Neural cell (in vitro differentiated cells): ENCODE measurements at regions not wholly inside any gene's neighbourhood (a gene's known extent, or its start where the extent isn't known, plus 50 kb on each side); places are given as distances from the start of the nearest gene placed in this dataset.

ENCODE experiments used
- EP300 ChIP-seq: fragments of 450-650 bp; conservative IDR thresholded peaks from 2 replicates; pipeline ENCODE4 v1.6.1; 2014; ENCODE audit warnings: antibody characterized with exemption, mild to moderate bottlenecking, moderate library complexity; ENCODE audit not compliant: poor library complexity, severe bottlenecking
- POLR2AphosphoS5 ChIP-seq: IDR thresholded peaks from 2 replicates; pipeline ENCODE4 v1.6.1; 2012
- RAD21 ChIP-seq: fragments of 450-650 bp; conservative IDR thresholded peaks from 2 replicates; pipeline ENCODE4 v1.6.1; 2014; ENCODE audit warnings: antibody characterized with exemption, mild to moderate bottlenecking, moderate library complexity
- TF ChIP-seq, protein P1 (sequence below): IDR thresholded peaks from 2 replicates; pipeline ENCODE4 v1.6.1; 2012; ENCODE audit warnings: borderline replicate concordance
- TF ChIP-seq, protein P2 (sequence below): fragments of 450-650 bp; IDR thresholded peaks from 2 replicates; pipeline ENCODE4 v1.5.1; 2014; ENCODE audit warnings: antibody characterized with exemption, mild to moderate bottlenecking, moderate library complexity; ENCODE audit not compliant: poor library complexity, severe bottlenecking

DNA sequence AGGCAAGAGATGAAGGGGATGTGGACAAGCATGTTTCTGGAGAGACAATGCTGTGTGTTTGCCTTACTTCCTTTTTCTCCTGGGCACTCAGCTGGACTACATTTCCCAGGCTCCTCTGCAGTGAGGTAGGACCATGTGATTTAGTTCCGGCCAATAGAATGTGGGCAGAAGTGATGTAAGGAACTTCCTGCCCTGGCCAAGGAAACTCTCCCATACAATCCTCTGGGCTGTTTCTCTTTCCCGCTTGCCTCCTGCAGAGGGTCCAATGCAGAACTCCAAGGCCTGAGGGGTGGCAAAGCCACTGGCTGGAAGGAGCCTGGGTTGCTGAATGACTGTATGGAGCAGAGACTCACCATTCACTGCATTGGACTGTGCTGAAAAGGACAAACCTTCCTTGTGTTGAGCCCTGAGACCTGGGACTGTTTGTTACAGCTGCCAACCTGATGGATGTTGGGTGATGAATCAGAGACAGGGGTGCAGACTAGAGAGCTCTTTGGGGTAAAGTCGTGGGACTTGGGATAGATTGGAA lies 82.7 kb upstream of the SLC6A6 start:
- TF ChIP-seq, protein P1, sequence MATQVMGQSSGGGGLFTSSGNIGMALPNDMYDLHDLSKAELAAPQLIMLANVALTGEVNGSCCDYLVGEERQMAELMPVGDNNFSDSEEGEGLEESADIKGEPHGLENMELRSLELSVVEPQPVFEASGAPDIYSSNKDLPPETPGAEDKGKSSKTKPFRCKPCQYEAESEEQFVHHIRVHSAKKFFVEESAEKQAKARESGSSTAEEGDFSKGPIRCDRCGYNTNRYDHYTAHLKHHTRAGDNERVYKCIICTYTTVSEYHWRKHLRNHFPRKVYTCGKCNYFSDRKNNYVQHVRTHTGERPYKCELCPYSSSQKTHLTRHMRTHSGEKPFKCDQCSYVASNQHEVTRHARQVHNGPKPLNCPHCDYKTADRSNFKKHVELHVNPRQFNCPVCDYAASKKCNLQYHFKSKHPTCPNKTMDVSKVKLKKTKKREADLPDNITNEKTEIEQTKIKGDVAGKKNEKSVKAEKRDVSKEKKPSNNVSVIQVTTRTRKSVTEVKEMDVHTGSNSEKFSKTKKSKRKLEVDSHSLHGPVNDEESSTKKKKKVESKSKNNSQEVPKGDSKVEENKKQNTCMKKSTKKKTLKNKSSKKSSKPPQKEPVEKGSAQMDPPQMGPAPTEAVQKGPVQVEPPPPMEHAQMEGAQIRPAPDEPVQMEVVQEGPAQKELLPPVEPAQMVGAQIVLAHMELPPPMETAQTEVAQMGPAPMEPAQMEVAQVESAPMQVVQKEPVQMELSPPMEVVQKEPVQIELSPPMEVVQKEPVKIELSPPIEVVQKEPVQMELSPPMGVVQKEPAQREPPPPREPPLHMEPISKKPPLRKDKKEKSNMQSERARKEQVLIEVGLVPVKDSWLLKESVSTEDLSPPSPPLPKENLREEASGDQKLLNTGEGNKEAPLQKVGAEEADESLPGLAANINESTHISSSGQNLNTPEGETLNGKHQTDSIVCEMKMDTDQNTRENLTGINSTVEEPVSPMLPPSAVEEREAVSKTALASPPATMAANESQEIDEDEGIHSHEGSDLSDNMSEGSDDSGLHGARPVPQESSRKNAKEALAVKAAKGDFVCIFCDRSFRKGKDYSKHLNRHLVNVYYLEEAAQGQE: no peak
- TF ChIP-seq, protein P2, sequence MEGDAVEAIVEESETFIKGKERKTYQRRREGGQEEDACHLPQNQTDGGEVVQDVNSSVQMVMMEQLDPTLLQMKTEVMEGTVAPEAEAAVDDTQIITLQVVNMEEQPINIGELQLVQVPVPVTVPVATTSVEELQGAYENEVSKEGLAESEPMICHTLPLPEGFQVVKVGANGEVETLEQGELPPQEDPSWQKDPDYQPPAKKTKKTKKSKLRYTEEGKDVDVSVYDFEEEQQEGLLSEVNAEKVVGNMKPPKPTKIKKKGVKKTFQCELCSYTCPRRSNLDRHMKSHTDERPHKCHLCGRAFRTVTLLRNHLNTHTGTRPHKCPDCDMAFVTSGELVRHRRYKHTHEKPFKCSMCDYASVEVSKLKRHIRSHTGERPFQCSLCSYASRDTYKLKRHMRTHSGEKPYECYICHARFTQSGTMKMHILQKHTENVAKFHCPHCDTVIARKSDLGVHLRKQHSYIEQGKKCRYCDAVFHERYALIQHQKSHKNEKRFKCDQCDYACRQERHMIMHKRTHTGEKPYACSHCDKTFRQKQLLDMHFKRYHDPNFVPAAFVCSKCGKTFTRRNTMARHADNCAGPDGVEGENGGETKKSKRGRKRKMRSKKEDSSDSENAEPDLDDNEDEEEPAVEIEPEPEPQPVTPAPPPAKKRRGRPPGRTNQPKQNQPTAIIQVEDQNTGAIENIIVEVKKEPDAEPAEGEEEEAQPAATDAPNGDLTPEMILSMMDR: no peak
- TF ChIP-seq RAD21 (no peak), POLR2AphosphoS5 (no peak), EP300 (no peak)
